H1 (cell line): ENCODE measurements at regions not wholly inside any gene's neighbourhood (a gene's known extent, or its start where the extent isn't known, plus 50 kb on each side); places are given as distances from the start of the nearest gene placed in this dataset.

ENCODE experiments used
- CTCF ChIA-PET: fragments of 300-600 bp; sonication (Branson Sonifier 250); formaldehyde crosslinking; loops from one replicate; lab custom pipeline; 2021; ENCODE audit not compliant: partially characterized antibody; lab: Charles Lee
- POLR2A ChIA-PET: fragments of 300-600 bp; sonication (Branson Sonifier 250); formaldehyde crosslinking; loops from one replicate; lab custom pipeline; 2021; ENCODE audit warnings: inconsistent platforms; ENCODE audit not compliant: partially characterized antibody; lab: Charles Lee
- DNase-seq, 2 experiments: peaks; one replicate each; pipeline versions ENCODE4 v3.0.0 to v3.0.0-alpha.2; 2010 to 2022; ENCODE audit warnings: low spot score in 2 of 2, low read depth in 1 of 2, mixed read lengths in 1 of 2
- FAIRE-seq: peaks from 2 replicates; lab custom pipeline; 2011; peaks lifted over from hg19 to GRCh38; lab: Jason Lieb, UNC
- H2AFZ ChIP-seq: 2 replicates; pipeline ENCODE4 v1.8.1; 2012; ENCODE audit warnings: low read length, inconsistent platforms
- H2AK5ac ChIP-seq: 2 replicates; pipeline ENCODE4 v1.6.1; 2013; ENCODE audit warnings: low read depth, low read length
- H2BK120ac ChIP-seq: replicated peaks from 2 replicates; pipeline ENCODE3; 2013; ENCODE audit warnings: low read depth, low read length, inconsistent platforms
- H2BK12ac ChIP-seq: 2 replicates; pipeline ENCODE4 v1.6.1; 2013; ENCODE audit warnings: low read depth, low read length
- H2BK15ac ChIP-seq: 2 replicates; pipeline ENCODE4 v1.6.1; 2013; ENCODE audit warnings: low read length
- H2BK20ac ChIP-seq: 2 replicates; pipeline ENCODE4 v1.6.1; 2013; ENCODE audit warnings: low read length
- H2BK5ac ChIP-seq: 2 replicates; pipeline ENCODE4 v1.6.1; 2013; ENCODE audit warnings: low read depth, low read length
- H3K14ac ChIP-seq: 2 replicates; pipeline ENCODE4 v1.6.1; 2013; ENCODE audit warnings: inconsistent platforms; ENCODE audit not compliant: insufficient read length
- H3K18ac ChIP-seq: 2 replicates; pipeline ENCODE4 v1.6.1; 2013; ENCODE audit warnings: low read length; ENCODE audit errors: extremely low read depth
- H3K23ac ChIP-seq: 2 replicates; pipeline ENCODE4 v1.6.1; 2013; ENCODE audit warnings: inconsistent platforms; ENCODE audit not compliant: insufficient read length
- H3K23me2 ChIP-seq: 2 replicates; pipeline ENCODE4 v1.6.1; 2013; ENCODE audit warnings: low read depth, low read length
- H3K27ac ChIP-seq: 2 replicates; pipeline ENCODE4 v1.6.1; 2011; ENCODE audit warnings: low read depth, low read length, inconsistent platforms
- H3K27me3 ChIP-seq, 4 experiments: replicated peaks in 1 of 4; 1 replicate in 1 of 4; 2 replicates in 3 of 4; pipeline versions ENCODE4 v1.6.1 to v1.8.1; 2011 to 2013; ENCODE audit warnings: low read length in 3 of 4, mild to moderate bottlenecking in 3 of 4, inconsistent platforms in 2 of 4, mixed read lengths in 2 of 4, moderate library complexity in 1 of 4; ENCODE audit not compliant: control insufficient read depth in 3 of 4, insufficient read depth in 3 of 4; ENCODE audit errors: extremely low read depth in 1 of 4
- H3K36me3 ChIP-seq, 4 experiments: 2 replicates each; pipeline versions ENCODE4 v1.6.1 to v1.8.1; 2011 to 2013; ENCODE audit warnings: mild to moderate bottlenecking in 4 of 4, low read length in 3 of 4, moderate library complexity in 2 of 4, control low read depth in 1 of 4, inconsistent platforms in 1 of 4; ENCODE audit not compliant: insufficient read depth in 4 of 4, control insufficient read depth in 2 of 4
- H3K4ac ChIP-seq: replicated peaks from 2 replicates; pipeline ENCODE3; 2013; ENCODE audit warnings: low read length, low read depth, mixed read lengths, inconsistent platforms; ENCODE audit not compliant: insufficient read length
- H3K4me1 ChIP-seq, 4 experiments: replicated peaks in 1 of 4; 1 replicate in 1 of 4; 2 replicates in 3 of 4; pipeline versions ENCODE4 v1.6.1 to v1.8.1; 2011 to 2013; ENCODE audit warnings: low read length in 3 of 4, inconsistent platforms in 2 of 4, mixed read lengths in 1 of 4; ENCODE audit not compliant: insufficient read depth in 4 of 4, control insufficient read depth in 3 of 4
- H3K4me2 ChIP-seq, 2 experiments: 2 replicates each; pipeline versions ENCODE4 v1.6.1 to v1.8.1; 2011 to 2013; ENCODE audit warnings: low read depth in 2 of 2, low read length in 2 of 2, control low read depth in 1 of 2, inconsistent platforms in 1 of 2, mild to moderate bottlenecking in 1 of 2; ENCODE audit not compliant: insufficient read depth in 1 of 2
- H3K4me3 ChIP-seq, 4 experiments: fragments of 200-600, 300-600 bp in 1 of 4; sonication (generic), shearing (Covaris generic), sonication (Bioruptor Twin) in 1 of 4; 2 replicates each; pipeline versions ENCODE4 v1.5.1 to v1.8.1; 2011 to 2016; ENCODE audit warnings: low read length in 4 of 4, low read depth in 3 of 4, control low read depth in 2 of 4, inconsistent platforms in 2 of 4, mild to moderate bottlenecking in 2 of 4, mixed read lengths in 1 of 4, moderate library complexity in 1 of 4; ENCODE audit not compliant: insufficient read depth in 2 of 4; ENCODE audit errors: extremely low read depth in 1 of 4
- H3K56ac ChIP-seq: replicated peaks from 2 replicates; pipeline ENCODE3; 2013; ENCODE audit warnings: low read depth, mild to moderate bottlenecking, mixed read lengths, low read length, inconsistent platforms; ENCODE audit not compliant: insufficient read length
- H3K79me1 ChIP-seq: 2 replicates; pipeline ENCODE4 v1.6.1; 2013; ENCODE audit warnings: low read depth, low read length, control low read depth
- H3K79me2 ChIP-seq, 2 experiments: 2 replicates each; pipeline versions ENCODE4 v1.6.1 to v1.8.1; 2012 to 2013; ENCODE audit warnings: low read length in 2 of 2, mild to moderate bottlenecking in 2 of 2, inconsistent platforms in 1 of 2; ENCODE audit not compliant: insufficient read depth in 2 of 2, control insufficient read depth in 1 of 2
- H3K9ac ChIP-seq, 4 experiments: replicated peaks in 1 of 4; 1 replicate in 1 of 4; 2 replicates in 3 of 4; pipeline versions ENCODE4 v1.6.1 to v1.8.1; 2011 to 2013; ENCODE audit warnings: low read depth in 3 of 4, low read length in 3 of 4, control low read depth in 2 of 4, mild to moderate bottlenecking in 2 of 4, moderate library complexity in 2 of 4, inconsistent platforms in 1 of 4; ENCODE audit errors: extremely low read depth in 1 of 4
- H3K9me3 ChIP-seq, 2 experiments: 2 replicates each; pipeline versions ENCODE4 v1.6.1 to v1.8.1; 2012 to 2013; ENCODE audit warnings: mild to moderate bottlenecking in 2 of 2, moderate library complexity in 2 of 2, control low read depth in 1 of 2, inconsistent platforms in 1 of 2, low read depth in 1 of 2, low read length in 1 of 2, mixed read lengths in 1 of 2; ENCODE audit not compliant: insufficient read depth in 2 of 2
- H4K20me1 ChIP-seq, 2 experiments: replicated peaks in 1 of 2; 2 replicates each; pipeline versions ENCODE3 to v1.8.1; 2011 to 2013; ENCODE audit warnings: inconsistent platforms in 2 of 2, low read length in 2 of 2, mild to moderate bottlenecking in 1 of 2; ENCODE audit not compliant: insufficient read depth in 2 of 2, control insufficient read depth in 1 of 2
- H4K5ac ChIP-seq: 2 replicates; pipeline ENCODE4 v1.6.1; 2013; ENCODE audit warnings: low read length, low read depth, mixed read lengths, inconsistent platforms; ENCODE audit not compliant: insufficient read length
- H4K8ac ChIP-seq: 2 replicates; pipeline ENCODE4 v1.8.0; 2013; ENCODE audit warnings: mild to moderate bottlenecking, moderate library complexity, low read length, inconsistent platforms; ENCODE audit not compliant: insufficient read depth; ENCODE audit errors: extremely low read depth
- H4K91ac ChIP-seq: replicated peaks from 2 replicates; pipeline ENCODE3; 2013; ENCODE audit warnings: low read length, mixed read lengths, inconsistent platforms; ENCODE audit not compliant: insufficient read length
- CBX5 ChIP-seq: fragments of 300-800, 300-1000 bp; sonication (generic); IDR thresholded peaks from 2 replicates; pipeline ENCODE4 v1.7.1; 2016; ENCODE audit warnings: antibody characterized with exemption, low read length, low read depth
- CEBPB ChIP-seq: IDR thresholded peaks from 2 replicates; pipeline ENCODE4 v1.6.1; 2012; ENCODE audit warnings: low read depth, low read length
- GABPA ChIP-seq: IDR thresholded peaks from 2 replicates; pipeline ENCODE4 v1.6.1; 2011; ENCODE audit warnings: mild to moderate bottlenecking, low read length, moderate library complexity, borderline replicate concordance; ENCODE audit not compliant: insufficient read depth
- GTF2F1 ChIP-seq: IDR thresholded peaks from 2 replicates; pipeline ENCODE4 v1.6.1; 2012; ENCODE audit warnings: low read depth, low read length, improper control_type of control experiment, borderline replicate concordance
- NANOG ChIP-seq: IDR thresholded peaks from 2 replicates; pipeline ENCODE4 v1.6.1; 2011; ENCODE audit warnings: low read length, low read depth, mild to moderate bottlenecking, inconsistent platforms; ENCODE audit not compliant: insufficient read depth, poor library complexity, severe bottlenecking
- TF ChIP-seq, protein P1 (sequence below): IDR thresholded peaks from 2 replicates; pipeline ENCODE4 v1.6.1; 2012; ENCODE audit warnings: low read length, inconsistent platforms
- TF ChIP-seq, protein P2 (sequence below): IDR thresholded peaks from 2 replicates; pipeline ENCODE4 v1.6.1; 2012; ENCODE audit warnings: inconsistent platforms

DNA sequence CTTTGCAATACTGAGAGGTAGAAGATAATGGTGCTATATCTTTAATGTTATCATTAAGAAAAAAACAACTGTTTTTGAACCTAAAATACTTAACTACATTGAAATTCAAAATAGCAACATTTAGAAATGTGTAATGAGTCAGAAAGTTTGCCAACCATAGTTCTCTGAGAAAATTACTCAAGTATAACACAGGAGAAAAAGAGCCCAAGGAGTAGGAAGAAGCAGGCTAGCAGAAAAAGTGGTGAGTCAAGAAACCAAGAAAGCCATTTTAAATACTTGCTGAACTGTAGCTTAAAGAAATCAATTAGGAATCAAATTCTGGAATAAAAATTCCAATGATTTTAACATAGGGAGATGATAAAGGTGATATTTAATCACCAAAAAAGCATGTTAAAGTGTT is 181.0 kb upstream of the RSPO3 start:
- no peak overlapping the region for H3K9ac ChIP-seq
- H4K91ac ChIP-seq = no peak overlapping the region
- H3K4me3 ChIP-seq = no peak overlapping the region
- no peak overlapping the region for H2BK20ac ChIP-seq
- no peaks in the 10 kb centered on the region for H4K20me1 ChIP-seq
- H2AFZ ChIP-seq = no peak overlapping the region
- no peak overlapping the region for H3K27ac ChIP-seq
- DNase-seq (no peak), FAIRE-seq (no peak)
- no peak overlapping the region for H3K56ac ChIP-seq
- no peak overlapping the region for H3K4ac ChIP-seq
- POLR2A ChIA-PET = interaction anchor here (1.0 kb wide), 1 partner anchor 13 kb away, joined by 3 read pairs; no protein-coding TSS in a partner anchor
- no peak overlapping the region for H3K23ac ChIP-seq
- TF ChIP-seq GABPA (no peak), NANOG (no peak), CEBPB (no peak), GTF2F1 (no peak), CBX5 (no peak)
- TF ChIP-seq, protein P1, sequence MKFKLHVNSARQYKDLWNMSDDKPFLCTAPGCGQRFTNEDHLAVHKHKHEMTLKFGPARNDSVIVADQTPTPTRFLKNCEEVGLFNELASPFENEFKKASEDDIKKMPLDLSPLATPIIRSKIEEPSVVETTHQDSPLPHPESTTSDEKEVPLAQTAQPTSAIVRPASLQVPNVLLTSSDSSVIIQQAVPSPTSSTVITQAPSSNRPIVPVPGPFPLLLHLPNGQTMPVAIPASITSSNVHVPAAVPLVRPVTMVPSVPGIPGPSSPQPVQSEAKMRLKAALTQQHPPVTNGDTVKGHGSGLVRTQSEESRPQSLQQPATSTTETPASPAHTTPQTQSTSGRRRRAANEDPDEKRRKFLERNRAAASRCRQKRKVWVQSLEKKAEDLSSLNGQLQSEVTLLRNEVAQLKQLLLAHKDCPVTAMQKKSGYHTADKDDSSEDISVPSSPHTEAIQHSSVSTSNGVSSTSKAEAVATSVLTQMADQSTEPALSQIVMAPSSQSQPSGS = no peak
- TF ChIP-seq, protein P2, sequence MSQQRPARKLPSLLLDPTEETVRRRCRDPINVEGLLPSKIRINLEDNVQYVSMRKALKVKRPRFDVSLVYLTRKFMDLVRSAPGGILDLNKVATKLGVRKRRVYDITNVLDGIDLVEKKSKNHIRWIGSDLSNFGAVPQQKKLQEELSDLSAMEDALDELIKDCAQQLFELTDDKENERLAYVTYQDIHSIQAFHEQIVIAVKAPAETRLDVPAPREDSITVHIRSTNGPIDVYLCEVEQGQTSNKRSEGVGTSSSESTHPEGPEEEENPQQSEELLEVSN = no peak
- H3K14ac ChIP-seq = no peak overlapping the region
- H2BK15ac ChIP-seq = no peak overlapping the region
- no peaks in the 10 kb centered on the region for H3K36me3 ChIP-seq
- CTCF ChIA-PET = interaction anchor here (0.8 to 1.2 kb wide), 3 partner anchors 8 to 183 kb away, joined by 3 read pairs; no protein-coding TSS in a partner anchor
- H2BK12ac ChIP-seq = no peak overlapping the region
- H3K23me2 ChIP-seq = no peaks in the 10 kb centered on the region
- no peak overlapping the region for H4K8ac ChIP-seq
- no peak overlapping the region for H2AK5ac ChIP-seq
- H3K27me3 ChIP-seq = no peaks in the 10 kb centered on the region
- no peak overlapping the region for H4K5ac ChIP-seq
- H3K79me1 ChIP-seq = no peaks in the 10 kb centered on the region
- no peak overlapping the region for H2BK120ac ChIP-seq
- no peak overlapping the region for H2BK5ac ChIP-seq
- H3K79me2 ChIP-seq = no peaks in the 10 kb centered on the region
- H3K4me1 ChIP-seq = no peaks in the 10 kb centered on the region
- H3K18ac ChIP-seq = no peak overlapping the region
- no peaks in the 10 kb centered on the region for H3K9me3 ChIP-seq
- no peak overlapping the region for H3K4me2 ChIP-seq
